ELR (cell line): ENCODE measurements at regions not wholly inside any gene's neighbourhood (a gene's known extent, or its start where the extent isn't known, plus 50 kb on each side); places are given as distances from the start of the nearest gene placed in this dataset.

ENCODE experiments used
- DNase-seq: peaks from one replicate; pipeline ENCODE4 v3.0.0-alpha.2; 2015; ENCODE audit warnings: low read depth

DNA sequence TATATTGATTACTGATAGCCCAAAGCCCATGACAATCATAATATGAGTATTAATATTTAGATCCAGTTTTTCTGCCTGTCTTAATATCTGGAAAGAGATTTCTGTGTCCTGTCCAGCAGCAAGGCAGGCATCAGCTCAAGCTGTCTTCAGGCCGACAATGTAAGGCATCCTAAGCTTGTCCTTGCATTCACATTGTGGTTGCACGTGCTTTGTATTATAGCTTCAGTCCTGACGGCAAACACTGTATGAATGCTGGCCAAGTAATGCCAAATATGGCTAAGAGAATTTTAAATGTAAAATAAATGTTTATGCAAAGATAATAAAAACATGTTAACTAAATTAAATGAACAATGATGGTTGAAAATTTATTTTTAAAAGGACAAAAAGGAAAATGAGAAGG, 255.7 kb upstream of the RPS6KA3 start:
- no peak for DNase-seq

- peak; percentile 64 for DNase-seq
Measured at GRCh38 chrX:20521222-20521621, 254.5 kb upstream of the RPS6KA3 start.

DNA sequence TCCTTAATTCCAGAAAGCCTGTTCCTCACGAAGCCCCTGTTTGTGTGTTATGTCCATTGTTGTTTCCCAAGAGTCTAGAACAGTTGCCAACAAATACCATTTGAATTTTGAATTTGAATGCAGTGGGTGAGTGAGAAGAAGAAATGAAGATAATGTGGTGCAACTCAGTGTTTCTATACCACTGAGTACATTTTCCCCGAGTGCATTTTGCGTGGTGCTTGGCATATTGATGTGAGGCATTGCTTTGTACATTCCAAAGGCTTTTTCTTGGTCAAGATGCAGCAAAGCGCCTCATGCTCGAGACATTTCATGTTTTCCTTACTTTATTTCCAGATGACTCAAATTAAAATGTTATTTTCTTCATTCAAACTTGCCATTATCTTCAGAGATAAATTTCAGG, 253.1 kb upstream of the RPS6KA3 start:
- DNase-seq: no peak

GRCh38 chrX:20519146-20519545, 252.4 kb upstream of the RPS6KA3 start:
- DNase-seq: no peak

- DNase-seq: no peak
Measured at GRCh38 chrX:20517565-20517964, 250.9 kb upstream of the RPS6KA3 start.

DNA sequence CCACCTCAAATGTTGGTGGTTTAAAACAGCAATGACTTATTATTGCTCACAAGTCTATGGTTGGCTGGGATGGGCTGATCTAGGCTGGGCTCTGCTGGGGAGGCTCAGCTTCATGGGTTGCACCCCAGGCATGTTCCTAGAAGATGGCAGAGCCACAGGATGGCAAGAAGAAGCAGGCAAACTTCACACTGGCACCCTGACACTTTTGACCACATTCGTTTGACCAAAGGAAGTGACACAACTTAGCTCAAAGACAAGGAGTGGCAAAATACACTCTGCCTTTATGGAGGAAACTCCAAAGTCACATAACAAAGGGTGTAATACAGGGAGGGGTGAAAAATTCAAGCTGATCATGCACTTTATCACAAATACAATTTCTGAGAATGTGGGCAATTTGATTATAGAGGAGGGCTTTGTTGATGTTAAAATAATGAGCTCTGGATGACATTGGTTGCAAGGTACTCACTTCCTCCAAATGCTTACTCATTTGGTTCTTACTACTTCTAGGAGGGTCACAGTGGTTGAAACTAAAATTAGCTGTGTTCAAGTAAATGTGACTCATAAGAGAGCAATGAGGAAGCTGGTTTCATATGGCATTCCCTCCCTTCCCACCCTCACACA, 249.2 kb upstream of the RPS6KA3 start:
- peak; percentile 93 for DNase-seq

GRCh38 chrX:20514358-20514757, 247.6 kb upstream of the RPS6KA3 start:
- DNase-seq: peak; percentile 89

DNA sequence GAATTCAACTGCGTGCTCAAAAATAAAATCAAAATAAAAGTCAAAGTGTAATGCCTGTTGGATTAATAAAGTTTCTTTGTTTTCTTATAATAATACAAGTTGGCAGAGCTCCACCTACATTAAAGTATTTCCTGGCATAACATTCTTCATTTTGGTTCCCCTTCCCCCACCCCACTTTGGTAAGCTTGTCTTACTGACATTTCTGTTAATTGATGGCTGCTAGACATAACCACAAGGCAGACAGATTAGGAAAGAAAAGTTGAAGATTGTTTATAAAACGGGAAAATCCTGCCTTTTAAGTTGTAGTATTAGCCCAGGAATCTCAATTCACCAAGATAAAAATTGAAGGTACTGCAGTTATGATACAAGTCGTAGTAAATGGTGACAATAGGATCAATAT, 246.5 kb upstream of the RPS6KA3 start:
- no peak for DNase-seq

- no peak for DNase-seq
Measured at GRCh38 chrX:20511792-20512191, 245.1 kb upstream of the RPS6KA3 start.

- DNase-seq: peak; percentile 47
Measured at GRCh38 chrX:20507901-20508620, 241.4 kb upstream of the RPS6KA3 start.

GRCh38 chrX:20506739-20507138, 240.0 kb upstream of the RPS6KA3 start:
- peak; percentile 41 for DNase-seq

DNA sequence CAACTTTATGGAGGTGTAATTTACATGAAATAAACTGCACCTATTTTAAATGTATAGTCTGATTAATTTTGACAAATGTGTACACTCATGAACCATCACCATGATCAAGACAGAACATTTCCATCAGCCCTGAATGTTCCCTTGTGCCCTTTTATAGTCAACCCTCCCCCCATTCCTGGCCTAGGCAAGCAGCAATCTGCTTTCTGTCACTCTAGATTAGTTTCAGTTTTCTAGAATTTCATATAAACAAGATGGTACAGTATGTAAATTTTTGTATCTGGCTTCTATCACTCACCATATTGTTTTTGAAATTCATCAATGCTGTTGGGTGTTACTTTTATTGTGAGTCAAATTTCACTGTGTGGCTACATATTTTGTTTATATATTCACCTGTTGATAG, 234.2 kb upstream of the RPS6KA3 start:
- no peak for DNase-seq

DNA sequence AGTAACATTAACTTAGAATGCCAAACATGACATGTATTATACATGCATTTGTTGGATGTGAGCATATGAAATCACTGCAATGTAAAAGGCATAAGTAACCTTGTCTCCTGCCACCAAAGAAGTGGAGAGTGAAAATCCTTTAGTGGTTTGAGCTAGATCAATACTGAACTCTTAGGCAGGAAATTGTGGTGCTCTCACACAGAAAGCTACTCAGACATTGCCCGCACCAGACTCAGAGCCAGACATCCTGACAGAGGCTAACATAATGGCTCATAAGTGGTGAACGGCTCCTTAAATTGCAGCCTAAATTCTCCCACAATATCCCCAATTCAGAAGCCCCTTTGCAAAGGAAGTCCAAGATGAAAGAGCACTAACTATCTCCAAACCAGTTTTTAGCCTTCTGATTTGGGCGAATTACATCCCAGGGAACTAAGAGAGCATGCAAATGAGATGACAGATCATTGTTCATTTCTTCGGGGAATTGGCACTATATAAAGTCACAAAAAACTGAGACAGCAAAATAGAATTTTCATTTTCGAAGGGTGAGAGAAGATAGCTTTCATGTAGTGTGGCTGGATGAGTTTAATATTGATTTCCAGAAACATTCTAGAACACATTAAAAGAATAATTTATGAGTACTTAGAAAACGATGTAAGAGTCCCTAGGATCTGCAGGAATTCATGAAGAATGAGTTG, 233.6 kb upstream of the RPS6KA3 start:
- no peak for DNase-seq

- DNase-seq: no peak
Measured at GRCh38 chrX:20499763-20500162, 233.1 kb upstream of the RPS6KA3 start.

GRCh38 chrX:20498851-20499635, 232.3 kb upstream of the RPS6KA3 start:
- DNase-seq: no peak

DNA sequence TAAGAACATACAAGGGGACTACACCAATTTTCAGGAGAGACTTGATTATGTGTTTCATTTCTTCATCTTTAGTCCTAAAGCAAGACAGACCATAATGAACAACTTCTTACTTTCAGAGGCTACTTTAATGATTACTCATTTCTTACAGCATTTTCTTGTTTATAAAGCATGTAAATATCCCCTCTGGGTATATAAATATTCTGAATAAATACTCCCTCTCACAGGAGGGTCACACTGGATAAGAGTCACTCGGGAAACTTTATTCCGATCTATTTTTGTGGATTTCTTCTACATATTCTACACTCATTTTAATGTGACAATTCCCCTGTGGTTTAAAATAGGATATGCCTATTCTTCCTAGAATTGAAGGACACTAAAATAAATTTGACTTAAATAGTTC, 228.9 kb upstream of the RPS6KA3 start:
- peak; percentile 20 for DNase-seq

DNA sequence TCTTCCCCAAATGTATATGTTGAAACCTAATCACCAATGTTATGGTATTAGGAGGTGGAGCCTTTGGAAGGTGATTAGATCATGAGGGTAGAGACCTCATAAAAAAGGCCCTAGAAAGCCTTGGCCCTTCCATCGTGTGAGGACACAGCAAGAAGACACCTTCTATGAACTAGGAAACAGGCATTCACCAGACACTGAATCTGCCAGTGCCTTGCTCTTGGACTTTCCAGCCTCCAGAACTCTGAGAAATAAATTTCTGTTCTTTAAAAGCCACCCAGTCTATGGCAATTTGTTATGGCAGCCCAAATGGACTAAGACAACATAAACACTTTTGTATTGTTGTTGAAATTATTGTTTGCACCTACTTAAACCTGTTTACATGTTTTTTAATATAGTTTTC, 221.8 kb upstream of the RPS6KA3 start:
- DNase-seq: no peak

GRCh38 chrX:20487227-20487626, 220.5 kb upstream of the RPS6KA3 start:
- DNase-seq: peak; percentile 78

- DNase-seq: no peak
Measured at GRCh38 chrX:20481632-20482031, 214.9 kb upstream of the RPS6KA3 start.

- DNase-seq: no peak
Measured at GRCh38 chrX:20479896-20480295, 213.2 kb upstream of the RPS6KA3 start.

- DNase-seq: no peak
Measured at GRCh38 chrX:20479048-20479447, 212.3 kb upstream of the RPS6KA3 start.

GRCh38 chrX:20477836-20478524, 211.3 kb upstream of the RPS6KA3 start:
- DNase-seq: no peak
